ENCODE measurements at regions not wholly inside any gene's neighbourhood (a gene's known extent, or its start where the extent isn't known, plus 50 kb on each side); places are given as distances from the start of the nearest gene placed in this dataset.

DNA sequence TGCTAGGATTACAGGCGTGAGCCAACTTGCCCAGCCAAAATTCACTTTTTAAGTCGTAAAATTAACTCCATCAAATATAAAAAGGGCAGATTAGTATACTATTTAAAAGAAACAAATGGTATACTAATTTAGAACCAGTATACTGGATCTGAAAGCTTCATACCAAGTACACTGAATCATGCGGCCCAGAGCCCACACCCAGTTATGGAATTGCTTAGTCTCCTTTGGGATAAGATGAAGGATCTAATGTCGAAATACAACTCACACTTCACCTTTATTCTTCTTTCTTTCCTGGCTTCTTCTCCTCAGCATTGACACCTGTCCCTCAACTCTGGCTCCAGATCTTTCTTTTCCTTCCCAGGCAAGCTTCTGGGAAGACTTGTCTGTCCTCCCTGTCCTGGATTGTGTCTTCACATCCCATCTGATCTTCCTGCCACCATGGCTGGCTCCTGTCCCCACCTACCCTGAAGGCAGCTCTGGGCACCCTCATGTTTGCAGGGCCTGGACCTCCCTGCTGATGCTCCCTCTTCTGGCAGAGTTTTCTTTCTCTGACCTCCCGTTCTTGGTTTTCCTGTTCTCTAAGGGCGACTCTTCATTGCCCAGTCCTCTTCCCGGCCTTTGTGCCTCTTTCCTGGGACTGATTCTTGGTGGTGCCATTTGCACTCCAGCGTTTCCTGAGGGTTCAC is 57.8 kb upstream of the CTBP2 start:
- intact Hi-C loops (cut with DNase I), result no loop called here
- DNase-seq (ENCODE audit: missing footprints) (no peak), ATAC-seq (no peak)

DNA sequence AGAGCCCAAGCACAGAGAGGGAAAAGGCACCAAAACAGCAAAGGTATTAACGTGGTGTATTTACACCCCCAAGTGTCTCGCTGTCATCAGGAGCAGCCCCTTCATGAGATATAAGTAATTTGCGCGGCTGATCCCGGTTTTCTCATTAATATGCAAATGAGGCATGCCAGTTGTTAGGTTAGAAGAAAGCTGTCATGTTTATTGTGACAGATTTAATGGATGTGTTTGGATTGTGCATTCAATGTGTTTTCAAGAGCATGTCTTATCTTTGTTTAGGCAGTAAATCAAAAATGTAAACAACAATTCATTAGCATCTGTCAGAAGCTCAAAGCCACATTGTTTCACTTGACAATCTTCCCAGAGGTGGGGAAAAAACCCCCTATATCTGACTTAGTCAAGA is 56.5 kb upstream of the CTBP2 start:
- ATAC-seq (no peak), DNase-seq (ENCODE audit: missing footprints) (no peak)
- intact Hi-C loops (cut with DNase I), result no loop called here

DNA sequence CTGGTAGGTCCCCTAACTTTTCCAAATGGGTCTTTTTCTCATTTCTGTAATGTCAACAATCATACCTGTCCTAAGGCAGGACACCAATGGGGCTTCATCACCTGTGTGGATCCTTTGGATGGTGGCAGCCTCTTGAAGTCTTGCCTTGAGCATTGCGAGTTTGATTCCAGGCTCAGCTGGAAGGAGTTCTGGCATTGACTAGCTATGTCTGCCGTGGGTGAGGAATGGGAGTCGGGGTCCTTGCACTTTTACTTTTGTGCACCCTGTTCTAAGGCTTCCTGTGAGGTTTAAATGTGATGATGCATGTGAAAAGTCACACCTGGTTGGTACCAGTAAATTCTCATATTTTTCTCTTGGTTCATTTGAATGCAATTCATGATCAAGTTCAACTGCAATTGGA is 55.9 kb upstream of the CTBP2 start:
- DNase-seq (ENCODE audit: missing footprints) (no peak), ATAC-seq (no peak)
- intact Hi-C loops (cut with DNase I), result no loop called here

DNA sequence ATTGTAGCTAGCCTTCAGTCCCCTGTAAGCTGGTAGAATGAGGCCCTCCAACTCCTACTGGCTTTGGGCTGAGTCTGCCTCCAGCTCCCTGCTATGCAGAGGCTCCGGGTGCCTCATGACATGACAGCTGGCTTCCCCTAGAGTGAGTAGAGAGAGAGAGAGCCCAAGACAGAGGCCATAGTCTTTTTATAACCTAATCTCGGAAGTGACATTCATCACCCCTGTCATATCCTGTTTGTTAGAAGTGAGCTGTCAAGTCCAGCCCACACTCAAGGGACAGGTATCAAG is 53.9 kb upstream of the CTBP2 start:
- intact Hi-C loops (cut with DNase I), result no loop called here

DNA sequence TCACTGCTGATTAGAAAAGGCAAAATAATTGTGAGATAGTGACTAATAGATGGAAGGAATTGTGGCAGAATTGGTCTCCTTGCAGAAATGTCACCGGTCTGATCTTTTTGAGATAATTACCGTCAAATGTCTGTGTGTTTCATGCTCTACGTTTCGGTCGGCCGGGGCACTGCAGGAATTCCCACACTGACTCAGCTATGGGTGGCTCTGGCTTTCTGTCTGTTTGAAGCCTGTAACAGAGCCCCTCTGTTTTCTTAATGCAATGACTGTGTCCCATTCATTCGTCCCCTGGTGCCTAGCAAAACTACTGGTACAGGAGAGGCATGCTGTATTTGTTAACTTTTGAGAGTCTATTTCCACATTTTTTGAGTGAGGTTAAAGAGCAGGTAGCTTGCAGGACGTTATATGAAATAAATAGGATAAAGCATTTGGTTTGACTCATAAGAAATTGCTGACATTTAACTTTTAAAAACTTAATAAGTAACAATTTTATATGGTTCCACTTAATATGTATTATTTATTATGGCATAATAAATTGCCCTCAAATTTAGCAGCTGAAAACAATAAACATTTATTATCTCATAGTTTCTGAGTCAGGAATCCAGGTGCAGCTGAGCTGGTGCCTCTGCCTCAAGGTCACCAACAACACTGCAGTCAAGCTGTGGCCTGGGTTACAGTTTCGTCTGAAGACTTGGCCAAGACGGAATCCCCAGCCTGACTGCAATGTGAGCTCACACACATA is 53.3 kb upstream of the CTBP2 start:
- no peak for DNase-seq (ENCODE audit: missing footprints)
- intact Hi-C loops (cut with DNase I), result no loop called here
- no peak for ATAC-seq

More for the DNA sequence above, 53.9 kb upstream of the CTBP2 start:
- ATAC-seq (no peak), DNase-seq (ENCODE audit: missing footprints) (no peak)

DNA sequence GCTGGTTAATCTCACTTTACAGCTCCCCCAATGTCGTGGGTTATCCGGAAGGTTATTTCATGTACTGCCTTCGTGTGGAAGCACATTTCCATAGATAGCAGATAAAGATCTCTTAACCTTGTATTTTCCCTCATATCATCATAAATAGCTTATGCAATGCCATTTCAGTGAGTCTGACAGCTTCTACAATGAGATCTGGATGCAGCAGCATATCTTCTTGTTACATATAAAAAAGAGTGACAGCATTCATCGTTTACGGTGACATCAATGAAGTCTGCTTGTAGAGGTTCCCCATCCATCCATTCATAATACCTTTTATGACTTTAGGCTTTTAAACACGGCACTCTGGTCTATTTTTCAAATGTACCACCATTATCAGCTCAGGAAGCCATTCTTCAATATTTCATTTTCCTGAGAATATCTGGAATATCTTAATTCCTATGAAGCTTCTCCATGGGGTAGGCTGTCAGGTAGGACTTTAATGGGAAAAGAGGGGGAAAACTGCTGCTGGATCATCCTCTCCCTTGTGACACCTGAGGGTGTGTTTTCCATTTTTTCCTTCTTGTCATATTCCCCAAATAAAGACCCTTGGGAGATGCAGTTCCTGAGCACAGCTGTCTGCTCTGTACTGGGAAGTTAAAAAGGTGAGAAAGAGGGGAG is 51.9 kb upstream of the CTBP2 start:
- intact Hi-C loops (cut with DNase I), result no loop called here
- DNase-seq (ENCODE audit: missing footprints) (no peak), ATAC-seq (no peak)

Measured in Right ventricle myocardium inferior (tissue), 1 donor.